Left renal cortex interstitium (tissue), 4 donors: ENCODE measurements at regions not wholly inside any gene's neighbourhood (a gene's known extent, or its start where the extent isn't known, plus 50 kb on each side); places are given as distances from the start of the nearest gene placed in this dataset.

Experiments
- DNase-seq, 4 donors: peaks; one replicate each; pipeline ENCODE4 v3.0.0-alpha.2; 2013; ENCODE audit warnings: low read depth in 4 of 4, low spot score in 2 of 4, missing footprints in 1 of 4

DNA sequence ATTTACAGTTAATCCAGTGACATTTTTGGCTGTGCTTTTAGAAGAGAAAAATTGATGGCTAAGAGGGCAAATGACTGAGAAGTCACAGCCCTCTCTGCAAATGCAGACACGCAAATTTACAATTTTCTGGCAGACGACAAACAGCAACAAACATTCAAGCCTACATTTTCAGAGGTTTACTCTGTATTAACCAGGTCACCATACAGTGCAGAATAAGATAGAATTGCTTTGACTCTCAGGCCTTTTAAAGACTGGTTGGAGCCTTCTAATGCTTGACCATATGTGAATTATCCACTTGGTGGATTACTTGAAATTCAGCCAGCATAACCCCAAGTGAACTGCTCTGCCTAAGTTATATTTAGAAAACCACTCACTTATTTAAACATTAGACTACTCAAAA lies 65.5 kb upstream of the FOXN2 start:
- peak; percentile 47 to 82 (median 70) for DNase-seq

DNA sequence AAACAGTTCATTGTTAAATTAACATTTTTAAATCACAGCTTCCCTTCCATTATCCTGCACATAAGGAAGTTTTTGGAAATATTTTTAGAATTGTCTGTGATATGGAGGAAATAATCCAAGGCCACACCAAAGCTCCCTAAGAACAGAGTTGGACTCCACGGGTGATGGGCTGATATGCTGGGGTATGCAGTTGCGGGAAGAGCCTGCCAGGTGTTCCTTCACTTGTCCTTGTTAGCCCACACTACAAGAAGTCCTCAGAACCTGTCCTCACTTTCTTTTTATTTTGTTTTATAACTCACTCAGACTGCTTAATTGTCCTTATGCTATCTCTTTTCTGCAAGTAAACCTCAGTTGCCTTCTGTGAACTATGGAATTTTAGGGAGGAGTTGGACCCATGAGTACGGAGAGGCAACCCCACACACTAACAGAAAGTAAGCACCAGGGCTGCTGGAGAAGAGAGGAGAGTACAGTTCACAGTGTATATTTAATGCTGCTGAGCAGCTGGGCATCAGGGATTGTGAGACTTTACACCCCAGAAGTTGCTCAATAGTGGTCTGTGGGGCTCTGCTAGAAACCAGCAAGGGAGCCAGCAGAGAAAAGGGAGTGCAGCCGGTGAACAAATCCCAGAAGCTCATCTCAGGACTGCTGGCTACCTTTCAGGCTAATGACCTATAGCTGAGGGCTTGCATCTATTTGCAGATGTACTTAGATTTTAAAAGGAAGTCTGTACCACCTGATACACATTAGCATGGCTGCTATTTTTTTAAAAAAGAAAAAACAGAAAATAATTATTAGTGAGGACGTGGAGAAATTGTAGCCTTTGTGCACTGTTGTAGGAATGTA lies 64.6 kb upstream of the FOXN2 start:
- peak in 1 of 4 donors; percentile 15 for DNase-seq

DNA sequence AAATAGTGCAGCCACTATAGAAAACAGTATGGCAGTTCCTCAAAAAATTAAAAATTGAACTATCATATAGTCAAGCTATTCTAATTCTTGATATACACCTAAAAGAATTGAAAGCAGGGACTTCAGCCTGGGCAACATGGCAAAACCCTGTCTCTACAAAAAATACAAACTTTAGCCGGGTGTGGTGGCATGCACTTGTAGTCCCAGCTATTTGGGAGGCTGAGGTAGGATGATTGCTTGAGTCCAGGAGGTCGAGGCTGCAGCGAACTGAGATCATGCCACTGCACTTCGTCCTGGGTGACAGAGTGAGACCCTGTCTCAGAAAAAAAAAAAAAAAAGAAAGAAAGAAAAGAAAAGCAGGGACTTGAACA lies 64.0 kb upstream of the FOXN2 start:
- DNase-seq, result no peak

DNA sequence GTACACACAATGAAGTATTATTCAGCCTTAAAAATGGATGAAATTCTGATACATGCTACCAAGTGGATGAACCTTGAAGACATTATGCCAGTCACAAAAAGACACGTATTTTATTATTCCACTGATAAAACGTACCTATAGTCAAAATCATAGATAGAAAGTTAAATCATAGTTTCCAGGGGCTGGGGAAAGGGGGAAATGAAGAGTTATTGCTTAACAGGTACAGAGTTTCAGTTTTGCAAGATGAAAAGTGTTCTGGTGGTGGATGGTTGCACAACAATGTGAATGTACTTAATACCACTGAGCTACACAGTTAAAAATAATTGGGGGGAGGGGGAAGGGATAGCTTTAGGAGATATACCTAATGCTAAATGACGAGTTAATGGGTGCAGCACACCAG lies 63.5 kb upstream of the FOXN2 start:
- no peak for DNase-seq

DNA sequence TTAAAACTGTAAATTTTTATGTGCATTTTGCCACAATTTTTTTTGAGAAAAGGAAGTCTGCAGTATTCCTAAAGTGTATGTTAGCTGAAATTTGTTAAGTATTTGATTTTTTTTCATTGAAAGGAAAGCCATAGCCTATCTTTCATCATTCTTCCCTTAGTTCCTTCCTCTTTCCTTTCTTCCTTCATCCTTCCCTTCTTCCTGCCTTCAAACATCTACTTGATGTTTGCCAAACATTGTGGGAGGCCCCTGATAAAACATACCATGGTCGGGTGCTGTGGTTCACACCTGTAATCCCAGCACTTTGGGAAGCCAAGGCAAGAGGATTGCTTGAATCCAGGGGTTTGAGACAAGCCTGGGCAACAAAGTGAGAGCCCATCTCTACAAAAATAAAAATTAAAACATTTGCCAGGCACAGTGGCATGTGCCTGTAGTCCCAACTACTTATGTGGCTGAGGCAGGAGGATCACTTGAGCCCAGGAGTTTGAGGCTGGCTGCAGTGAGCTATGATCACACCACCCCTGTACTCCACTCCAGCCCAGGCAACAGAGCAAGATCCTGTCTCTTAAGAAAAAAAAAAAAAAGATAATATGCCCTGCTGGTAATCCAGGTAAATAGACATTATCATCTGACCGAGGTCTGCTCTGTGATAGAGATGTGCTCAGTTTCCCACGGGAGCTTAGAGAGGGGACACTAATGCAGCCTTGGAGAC lies 62.9 kb upstream of the FOXN2 start:
- DNase-seq, result no peak

DNA sequence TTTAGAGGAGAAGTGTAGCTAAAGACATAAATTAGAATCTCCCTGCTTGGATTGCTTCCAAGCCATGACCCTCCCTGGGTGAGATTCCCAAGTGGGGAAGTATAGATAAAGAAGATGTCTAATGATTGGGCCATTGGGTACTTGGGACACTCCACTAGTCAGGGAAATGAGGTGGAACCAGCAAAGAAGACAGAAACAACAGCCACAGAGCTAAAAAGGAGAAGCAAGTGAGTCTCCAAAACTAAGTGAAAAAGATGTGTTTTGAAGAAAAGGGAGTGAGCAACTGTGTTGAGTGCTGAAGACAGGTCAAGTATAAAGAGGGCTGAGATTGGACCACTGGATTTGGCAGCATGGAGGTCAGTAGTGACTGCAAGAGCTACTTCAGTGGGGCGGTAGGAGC lies 61.2 kb upstream of the FOXN2 start:
- no peak for DNase-seq

DNA sequence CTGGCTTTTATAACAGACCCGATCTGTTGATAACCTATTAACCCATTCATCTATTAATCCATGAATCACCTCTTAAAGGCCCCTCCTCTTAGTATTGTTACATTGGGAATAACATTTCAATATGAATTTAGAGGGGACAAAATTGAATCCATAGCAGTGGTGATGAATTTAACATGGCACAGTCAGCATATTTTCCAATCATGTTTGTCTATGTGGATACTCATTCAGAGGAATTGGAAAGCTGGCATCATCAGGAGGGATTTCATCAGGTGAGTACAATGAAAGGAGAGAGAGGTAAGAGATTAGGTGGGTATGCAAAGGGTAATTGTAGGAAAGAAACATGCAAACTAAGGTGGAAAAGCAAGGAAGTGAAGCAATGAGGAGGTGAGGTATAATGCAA lies 59.6 kb upstream of the FOXN2 start:
- no peak for DNase-seq

DNA sequence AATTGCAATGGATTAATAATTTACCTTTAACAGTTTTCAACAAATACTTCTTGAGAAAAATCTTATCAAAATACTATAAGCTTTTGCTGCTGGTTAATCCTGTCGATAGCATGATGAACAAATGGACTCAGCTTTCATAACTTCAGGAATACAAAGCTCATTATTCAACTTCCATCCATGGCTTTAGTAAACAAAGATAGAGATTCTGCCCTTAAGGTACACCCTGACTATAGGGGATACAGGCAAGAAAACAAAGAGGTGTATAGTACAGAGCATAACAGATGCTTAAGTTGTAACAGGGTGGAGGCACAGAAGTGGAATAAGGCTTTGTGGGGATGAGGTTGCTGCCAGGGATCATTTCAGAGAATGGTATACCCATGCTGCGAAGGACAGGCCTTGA lies 57.0 kb upstream of the FOXN2 start:
- DNase-seq, result no peak

DNA sequence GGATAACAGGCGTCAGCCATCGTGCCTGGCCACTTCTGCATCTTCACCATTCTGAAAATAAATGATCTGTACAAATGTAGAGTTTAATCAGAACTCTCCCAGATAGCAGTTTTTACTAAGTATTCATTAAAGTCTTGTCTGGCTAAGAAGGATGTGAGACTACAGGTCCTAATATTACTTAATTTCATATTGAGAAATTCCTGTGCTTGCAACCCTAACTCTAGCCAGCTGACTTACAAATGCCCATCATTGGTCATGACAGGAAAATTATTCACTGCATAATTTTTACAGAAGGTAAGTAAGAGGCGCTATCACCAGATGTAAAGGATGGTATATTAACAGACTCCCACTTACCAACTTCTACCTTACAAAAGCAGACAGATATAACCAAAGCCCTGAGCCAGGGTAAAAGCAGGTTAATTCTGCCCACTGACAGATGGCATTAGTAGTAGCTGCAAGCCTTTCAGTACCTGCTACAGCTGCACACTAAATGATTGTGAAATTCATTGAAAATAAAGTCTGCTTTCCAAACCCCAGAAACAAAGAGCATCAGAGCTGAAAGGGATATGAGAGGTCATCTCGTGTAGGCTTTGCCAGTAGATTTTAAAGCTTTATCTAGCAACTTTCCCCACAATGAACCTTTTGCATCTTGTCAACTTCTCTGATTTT lies 55.9 kb upstream of the FOXN2 start:
- no peak for DNase-seq

DNA sequence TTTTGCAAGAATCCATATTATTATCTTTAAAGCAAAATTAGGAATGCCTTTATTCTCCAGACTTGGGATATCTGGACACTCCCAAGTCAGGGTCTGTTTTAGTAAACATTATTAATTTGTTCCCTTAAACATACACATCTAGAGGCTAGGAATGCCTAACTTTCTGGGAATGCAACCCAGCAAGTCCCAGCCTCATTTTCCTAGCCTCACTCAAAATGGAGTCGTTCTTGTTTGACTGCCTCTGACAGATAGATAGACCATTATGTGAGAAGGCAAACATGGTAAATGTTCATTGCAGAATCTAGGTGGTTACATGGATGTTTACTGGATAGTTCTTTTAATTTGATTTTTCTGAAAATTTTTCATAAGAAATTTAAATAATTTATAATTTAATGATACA lies 54.7 kb upstream of the FOXN2 start:
- DNase-seq, result no peak

DNA sequence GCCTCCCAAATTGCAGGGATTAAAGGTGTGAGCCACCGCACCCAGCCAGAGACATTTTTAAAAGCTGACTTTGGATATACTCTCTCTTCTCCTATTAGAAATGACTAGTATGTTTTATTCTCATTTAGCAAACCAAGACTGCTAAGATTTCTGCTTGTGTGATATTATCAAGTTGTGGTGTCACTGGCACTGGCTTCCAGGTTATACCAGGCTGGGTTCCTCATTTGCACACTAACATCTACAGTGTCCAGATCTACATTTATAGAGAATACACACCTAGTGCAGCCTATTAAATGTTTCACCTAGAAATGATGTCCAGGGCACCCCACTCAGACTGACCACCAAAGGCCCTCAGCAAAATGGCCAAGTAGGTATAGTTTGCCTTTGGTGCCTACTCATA lies 49.9 kb upstream of the FOXN2 start:
- DNase-seq, result no peak
